GM20431 (cell line): ENCODE measurements at regions not wholly inside any gene's neighbourhood (a gene's known extent, or its start where the extent isn't known, plus 50 kb on each side); places are given as distances from the start of the nearest gene placed in this dataset.

Experiments used
- in situ Hi-C: fragments of 300-500 bp; cut with MseI, MboI; formaldehyde crosslinking; loops from one replicate; pipeline ENCODE4 v1.15.0; 2020; ENCODE audit warnings: low sequenced_read_pairs; ENCODE audit not compliant: unreplicated experiment

DNA sequence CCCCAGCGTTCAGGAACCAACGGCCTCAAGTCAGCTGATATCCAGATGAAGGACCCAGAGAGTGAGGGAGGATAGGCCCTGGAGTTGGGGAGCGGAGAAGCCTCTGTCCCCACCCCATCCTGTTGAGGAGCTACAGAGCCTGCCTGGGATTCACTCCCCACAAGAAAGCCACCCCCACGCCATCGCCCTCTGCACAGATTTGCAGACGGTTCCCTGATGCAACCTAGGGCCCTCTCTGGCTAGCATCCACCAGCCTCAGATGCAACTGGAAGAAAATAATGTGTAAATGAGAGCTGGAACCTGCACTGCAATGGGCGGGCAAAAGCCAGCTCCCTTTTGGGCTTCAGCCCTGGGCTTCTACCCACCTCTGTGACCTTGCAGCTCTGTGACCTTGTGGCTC, 185.6 kb downstream of the BCOR start:
- in situ Hi-C loops, result no loop called here

DNA sequence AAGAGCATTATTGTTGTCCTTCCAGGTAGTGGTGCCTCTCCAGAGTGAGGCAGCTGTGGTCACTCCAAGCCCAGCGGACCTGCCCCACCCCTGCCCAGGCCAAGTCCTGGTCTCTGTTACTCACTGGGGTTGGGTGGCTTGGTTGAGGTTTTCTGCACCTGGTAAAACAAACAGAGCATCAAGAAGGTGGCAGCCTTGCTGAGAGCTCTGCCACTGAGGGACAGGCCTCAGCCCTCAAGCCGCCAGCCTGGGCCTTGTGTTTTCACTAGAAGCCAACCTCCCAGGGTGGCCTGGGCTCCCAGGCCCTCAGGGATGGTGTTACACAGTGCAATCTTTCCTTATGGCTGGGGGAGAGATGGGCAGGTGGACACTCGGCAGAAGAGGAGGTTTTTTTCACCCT, 182.7 kb downstream of the BCOR start:
- in situ Hi-C loops, result no loop called here

DNA sequence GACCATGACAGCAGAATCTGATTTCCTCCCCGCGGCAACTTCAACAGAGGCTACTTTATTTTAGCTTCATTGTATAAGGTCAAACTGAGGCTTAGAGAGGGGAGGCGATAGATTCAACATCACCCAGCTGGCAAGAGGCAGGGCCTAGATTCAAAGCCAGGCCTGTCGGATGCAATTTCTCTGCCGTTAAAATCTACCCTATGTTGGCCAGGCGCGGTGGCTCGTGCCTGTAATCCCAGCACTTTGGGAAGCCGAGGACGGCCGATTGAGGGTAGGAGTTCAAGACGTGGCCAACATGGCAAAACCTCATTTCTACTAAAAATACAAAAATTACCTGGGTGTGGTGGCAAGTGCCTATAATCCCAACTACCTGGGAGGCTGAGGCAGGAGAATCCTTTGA, 182.2 kb downstream of the BCOR start:
- in situ Hi-C loops, result no loop called here

DNA sequence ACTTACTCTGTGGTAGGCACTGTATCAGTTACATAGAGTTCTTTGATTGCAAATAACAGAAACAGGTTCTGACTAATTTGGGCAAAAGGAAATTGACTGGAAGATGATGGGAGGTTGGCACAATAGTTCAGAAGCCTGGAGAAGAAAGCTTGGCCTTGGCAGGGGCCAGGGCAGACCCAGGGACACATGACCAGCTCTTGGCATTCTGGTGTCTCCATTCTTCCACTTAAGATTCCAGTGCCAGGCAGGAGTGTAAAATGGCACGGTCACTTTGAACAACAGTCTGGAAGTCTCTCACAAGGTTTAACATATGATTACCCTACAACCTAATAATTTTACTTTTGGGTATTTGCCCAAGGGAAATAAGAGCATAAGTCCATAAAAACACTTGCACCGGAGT, 175.9 kb downstream of the BCOR start:
- in situ Hi-C loops, result no loop called here

DNA sequence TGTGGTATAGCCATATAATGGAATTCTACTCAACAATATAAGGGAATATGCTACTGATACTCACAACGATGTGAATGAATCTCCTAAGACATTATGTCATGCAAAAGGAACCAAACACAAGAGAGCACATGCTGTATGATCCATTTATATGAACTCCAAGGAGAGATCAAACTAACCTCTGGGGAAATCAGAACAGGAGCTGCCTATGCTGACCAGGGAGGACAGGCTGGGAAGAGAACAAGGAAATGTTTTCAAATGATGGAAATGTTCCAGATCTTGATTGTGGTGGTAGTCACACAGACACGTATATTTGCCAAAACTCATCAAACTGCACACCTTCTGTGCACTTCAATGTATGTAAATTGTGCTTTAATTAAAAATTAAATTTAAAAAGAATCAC, 175.3 kb downstream of the BCOR start:
- in situ Hi-C loops, result no loop called here

DNA sequence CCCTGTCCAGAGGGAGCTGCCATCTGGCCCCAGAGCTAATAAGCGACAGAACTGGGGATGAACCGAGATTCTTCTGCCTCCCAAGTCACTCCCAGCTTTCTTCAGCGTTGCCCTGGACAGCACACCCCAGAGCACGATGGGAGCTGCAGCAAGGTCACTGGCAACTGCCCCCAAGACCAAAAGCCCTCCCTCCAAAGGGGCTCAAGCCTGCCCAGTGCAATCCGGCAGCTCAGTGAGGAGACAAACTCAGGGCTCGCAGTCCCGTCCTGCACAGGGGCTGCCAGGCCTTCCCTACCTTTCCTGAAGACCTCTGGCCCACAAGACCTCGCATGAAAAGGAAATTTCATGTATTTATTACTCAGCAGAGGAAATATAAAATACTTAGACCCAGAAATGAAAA, 174.8 kb downstream of the BCOR start:
- in situ Hi-C loops, result no loop called here

DNA sequence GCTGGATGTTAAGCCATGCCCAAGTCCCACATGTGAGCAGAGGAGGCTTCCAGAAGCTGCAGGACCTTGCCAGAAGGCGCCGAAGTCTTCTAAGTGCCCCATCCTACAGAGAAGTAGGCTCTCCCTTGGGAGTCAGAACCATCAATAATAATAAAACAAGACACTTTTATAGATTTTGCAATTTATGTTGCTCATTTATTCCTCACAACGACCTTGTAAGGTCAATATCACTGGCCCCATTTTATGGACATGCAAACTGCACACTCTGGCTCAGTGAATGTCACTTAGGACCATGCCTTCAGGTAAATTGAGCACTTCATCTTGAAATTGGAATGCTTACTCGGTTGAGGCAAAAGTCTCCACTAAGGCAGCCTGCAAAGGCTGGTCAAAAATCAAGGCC, 170.4 kb downstream of the BCOR start:
- in situ Hi-C loops, result no loop called here

DNA sequence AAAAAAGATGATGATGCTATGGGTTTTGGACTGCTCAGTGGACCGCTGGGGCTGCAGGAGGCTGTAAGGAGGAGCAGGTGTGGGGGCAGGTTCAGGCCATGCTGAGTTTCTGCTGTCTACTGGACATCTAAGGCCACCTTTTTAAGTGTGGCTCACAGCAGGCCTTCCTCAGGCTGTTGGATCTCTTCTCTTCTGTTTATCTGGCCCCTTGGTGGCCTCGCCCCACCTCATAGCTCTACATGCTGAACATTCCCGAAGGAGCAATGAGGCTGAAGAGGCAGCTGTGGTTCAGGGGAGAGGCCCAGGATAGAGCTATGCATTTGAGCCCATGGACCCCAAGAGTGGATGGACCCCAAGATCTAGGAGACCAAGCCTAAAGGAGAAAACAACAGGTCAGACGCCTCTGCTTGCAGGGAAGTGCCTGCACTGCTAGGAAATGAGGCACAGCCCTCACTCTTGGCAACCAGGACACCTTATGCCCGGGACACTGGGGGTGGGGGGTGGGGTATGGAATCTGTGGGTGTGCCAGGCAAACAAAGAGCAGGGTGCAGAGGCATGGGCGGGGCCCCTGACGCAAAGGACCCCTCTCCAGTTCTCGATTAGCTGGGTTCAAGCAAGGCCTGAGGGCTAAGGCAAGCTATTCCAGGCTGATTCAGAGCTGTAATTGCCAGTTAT, 168.9 kb downstream of the BCOR start:
- in situ Hi-C loops, result no loop called here

DNA sequence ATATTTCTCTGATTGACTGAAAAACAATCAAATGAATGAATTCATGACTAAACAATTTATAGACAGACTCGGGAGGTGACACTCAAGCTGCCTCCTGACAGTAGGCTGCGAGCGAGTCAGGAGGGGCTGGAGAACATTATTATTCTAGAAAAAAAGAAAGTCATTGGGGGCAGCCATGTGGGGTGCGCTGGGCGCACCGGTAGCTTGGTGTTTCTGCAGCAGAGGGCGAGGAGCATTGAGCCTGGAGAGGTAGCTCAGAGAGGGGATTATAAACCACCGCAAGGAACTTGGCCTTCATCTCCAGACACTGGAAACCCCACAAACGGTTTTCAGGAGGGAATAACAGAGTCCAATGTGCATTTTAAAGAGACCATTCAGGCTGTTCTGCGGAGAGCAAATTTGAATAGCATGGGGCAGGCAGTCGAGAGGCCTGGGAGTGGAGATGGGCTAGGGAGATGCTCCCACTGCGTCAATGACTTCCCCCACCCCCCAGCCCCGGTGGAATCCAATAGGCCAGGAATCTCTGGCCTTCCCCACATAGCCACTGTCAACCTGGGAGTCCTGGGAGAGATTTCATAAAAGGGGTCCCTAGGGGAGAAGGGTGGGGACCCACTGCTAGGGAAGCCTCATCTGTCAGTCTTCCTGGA, 168.3 kb downstream of the BCOR start:
- in situ Hi-C loops, result no loop called here

DNA sequence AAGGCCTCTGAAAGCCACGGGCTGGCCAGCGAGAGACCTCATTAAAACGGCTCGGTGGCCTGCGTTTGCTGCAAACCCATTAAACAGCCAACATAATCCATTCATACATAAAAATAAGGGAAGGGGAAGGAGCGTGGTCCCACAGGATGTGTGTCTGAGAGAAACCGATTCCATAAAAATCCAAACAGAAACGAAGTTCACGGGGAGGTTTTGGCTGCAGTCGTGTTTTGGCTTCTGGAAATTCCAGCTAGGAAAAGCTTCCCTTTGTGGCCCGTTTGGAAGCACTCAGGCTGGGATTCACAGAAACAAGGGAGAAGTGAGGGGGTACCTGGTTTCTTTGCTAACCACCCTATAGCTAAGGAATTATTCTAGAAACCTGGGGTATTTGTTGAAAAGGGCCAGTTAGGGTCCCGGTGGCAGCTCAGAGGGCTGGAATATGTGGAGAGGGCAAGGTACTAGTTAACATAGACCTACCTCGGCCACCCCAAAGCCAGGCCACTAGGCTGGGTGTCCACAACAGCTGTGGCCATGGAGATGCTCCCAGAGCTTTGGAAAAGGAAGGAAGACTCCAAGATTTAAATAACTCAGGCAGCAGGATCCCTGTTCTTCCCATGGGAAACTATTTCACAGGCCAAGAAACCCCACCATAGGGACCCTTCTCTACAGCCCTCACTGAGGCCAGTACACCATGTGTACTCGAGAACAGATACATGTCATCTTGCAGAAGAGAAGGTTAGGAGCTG, 166.8 kb downstream of the BCOR start:
- in situ Hi-C loops, result no loop called here

DNA sequence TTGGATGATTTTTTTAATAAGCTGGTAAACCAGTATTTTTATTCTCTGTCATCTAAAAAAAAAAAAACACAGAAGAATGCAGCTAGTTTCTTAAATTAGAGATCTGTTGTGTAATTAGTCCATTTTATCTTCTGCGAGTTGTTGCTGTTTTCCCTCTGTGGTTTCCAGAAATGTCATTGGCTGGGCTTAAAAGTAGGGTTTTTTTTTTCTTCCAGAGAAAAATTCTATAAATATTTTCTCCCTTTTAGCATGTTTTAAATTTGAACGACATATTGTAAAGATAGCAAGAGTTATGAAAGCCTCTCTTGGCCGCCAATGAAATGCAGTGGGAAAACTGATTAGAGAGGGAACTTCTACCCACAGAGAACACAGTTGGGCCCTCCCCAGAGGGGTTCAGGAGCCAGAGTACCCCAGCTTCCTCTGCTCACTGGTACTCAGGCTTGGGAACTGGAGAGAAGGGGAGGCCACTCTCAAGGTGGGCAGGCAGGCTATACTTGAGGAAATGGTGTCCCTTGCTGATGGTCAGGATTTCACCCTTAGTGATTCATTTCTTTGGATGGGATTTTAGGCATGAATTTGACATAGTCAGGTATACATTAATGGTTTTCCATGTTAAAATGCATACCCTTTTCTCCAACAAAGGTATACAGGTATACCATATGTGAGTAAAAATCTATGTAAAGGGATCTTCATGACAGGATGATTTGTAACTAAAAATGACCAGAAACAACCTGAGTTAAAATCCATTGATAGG, 166.1 kb downstream of the BCOR start:
- in situ Hi-C loops, result no loop called here

DNA sequence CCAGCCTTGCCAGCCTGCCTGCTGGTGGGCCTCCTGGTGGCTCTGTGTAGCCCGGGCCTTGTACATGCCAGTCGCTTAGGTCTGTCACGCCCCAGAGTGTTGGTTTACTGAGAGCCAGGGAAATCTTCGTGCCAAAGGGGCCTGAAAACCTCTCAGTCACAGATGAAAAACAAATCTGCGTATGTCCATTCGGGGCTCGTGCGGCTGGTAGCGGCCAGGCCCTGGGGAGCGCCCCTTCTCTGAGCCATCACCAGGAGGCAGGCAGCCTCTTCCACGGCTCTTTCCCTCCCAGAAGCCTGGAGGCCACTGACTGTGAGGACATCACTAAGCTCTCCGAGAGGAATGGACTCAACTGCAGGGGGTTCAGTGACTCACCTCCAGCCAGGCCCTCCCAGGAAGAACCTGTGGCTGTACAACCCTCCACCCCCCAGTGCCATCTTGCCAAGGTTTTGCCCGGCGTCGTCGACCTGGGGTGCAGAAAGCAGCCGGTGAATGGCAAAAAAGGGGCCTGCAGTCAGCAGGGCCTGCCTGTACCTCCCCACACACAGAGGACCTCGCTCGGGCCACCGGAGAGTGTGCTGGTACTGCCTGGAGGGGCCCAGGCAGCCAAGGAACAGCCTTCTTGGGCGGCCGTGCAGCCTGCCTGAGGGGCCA, 162.2 kb downstream of the BCOR start:
- in situ Hi-C loops, result no loop called here

DNA sequence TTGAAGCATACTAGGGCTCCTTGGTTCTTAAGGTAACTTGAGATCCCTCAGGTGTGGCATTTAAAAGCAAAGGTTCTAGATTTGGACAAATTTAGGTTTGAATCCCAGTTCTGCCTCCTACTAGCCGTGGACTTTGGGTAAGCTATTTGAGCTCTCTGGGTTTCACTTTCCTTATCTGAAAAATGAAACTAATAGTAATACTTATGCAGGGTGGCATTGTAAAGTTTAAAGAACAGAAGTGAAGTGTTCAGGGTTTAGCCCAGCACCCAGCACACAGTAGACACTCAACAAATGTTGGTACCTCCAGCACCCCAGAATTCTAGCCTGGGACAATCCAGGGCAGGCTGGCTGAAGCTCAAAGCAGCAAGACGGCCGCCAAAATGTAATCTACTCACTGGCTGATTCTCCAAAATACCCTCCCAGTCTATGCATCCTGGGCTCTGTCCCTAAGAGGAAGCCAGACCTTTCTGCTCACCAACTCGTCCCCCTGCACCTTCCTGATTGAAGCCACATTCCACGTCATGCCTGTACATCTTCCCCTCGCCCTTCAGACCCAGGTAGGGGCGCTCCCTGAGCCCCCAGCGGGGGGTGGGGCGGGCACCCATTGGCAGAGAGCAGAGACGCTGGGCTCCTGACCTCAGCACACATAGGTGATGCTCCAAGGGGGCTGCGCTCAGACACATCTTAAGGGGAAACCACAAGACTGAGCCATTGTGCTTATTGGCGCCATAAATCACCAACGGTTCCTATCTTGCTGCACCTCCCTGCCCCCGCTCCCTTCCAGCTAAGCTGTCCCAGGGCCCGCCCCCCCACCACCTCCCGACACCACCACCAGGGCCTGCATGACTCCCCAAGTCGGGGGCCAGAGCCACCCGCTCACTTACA, 160.6 kb downstream of the BCOR start:
- in situ Hi-C loops, result no loop called here

DNA sequence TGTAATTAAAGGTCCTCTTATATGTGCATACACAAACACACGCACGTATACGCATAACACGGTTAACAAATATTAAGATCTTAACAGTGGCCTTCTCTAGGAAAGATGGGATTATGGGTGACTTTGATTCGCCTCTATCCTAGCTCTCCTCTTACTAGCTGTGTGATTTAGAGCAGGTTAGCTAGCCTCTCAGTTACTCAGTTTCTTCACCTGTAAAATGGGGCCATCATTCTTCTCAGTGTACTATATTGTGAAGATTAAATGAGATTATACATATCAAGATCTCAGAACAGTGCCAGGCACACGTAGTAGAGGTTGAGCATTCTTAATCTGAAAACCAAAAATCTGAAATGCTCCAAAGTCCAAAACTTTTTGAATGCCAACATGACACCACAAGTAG, 159.3 kb downstream of the BCOR start:
- in situ Hi-C loops, result no loop called here

DNA sequence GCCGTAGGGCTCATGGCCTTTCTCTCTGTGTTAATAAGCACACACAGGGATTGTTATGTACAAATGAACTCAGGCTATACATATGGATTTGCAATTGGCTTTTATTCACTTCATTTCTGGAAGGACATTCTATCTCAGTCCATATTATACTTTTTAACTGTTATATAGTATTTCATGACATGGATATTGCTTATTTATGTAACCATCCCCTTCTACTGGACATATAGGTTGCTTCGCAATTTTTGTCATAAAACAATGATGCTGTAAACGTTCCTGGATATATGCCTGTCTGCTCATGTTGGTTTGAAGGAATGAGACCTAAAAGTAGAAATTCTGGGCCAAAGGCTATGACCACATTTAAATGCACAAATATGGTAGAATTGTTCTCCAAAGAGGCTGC, 158.1 kb downstream of the BCOR start:
- in situ Hi-C loops, result no loop called here

DNA sequence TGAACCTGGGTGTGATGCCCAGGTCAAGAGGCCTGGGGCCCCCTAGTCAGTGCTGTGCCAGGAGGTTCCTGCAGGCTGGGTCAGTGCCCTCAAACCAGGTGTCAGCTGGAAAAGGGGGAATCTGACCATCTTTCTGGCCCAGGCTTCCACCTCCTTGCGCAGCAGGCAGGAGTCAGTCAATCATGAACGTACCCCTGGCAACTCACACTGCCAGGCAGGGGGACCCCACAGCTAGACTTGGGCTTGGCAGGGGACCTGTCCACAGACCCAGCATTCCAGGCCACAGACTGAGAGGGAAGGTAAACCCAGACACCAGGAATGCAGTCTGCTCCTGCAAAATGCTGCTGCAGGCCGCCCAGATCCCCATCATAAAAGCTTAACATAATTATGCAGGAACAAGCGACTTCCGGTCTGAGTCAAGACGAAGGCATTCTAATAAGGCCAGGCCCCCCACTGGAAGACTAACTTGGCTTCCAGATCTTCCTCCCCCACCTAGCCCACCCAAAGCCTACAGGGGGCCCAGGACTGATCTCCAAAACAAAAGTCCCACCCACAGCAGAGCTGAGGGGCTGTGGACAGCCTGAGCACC, 156.3 kb downstream of the BCOR start:
- in situ Hi-C loops, result no loop called here

DNA sequence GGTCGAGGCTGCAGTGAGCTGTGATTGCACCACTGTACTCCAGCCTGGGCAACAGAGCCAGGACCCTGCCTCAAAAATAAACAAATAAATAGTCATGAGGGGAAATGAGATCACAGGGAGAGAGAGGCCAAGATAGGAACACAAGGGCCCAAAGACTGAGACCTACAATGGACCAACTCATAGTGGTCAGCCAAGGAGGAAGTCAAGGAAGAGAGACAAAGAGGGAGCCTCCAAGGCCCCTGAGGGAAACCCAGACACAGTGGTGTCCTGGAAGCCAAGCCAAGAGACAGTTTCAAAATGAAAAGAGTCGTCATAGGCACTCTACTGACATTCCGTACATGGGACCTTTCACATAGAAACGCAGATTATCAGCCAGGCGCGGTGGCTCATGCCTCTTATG, 153.3 kb downstream of the BCOR start:
- in situ Hi-C loops, result no loop called here

DNA sequence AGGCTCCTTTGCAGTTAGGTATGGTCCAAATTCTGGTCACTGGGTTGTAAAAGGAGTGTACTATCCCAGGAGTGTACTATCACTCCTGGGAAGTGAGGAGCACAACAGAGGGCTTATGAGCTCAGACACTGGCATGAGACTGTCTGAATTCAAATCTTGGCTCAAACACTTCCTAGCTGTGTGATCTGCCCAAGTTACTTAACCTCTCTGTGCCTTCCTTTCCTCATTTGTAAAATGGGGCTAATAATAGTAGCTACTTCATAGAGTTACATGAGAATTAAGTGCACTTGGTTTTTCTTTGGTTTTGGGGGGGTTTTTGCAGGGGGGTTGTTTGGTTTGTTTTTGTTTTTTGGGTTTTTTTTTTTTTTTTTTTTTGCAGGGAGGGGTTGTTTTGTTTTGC, 152.0 kb downstream of the BCOR start:
- in situ Hi-C loops, result no loop called here

DNA sequence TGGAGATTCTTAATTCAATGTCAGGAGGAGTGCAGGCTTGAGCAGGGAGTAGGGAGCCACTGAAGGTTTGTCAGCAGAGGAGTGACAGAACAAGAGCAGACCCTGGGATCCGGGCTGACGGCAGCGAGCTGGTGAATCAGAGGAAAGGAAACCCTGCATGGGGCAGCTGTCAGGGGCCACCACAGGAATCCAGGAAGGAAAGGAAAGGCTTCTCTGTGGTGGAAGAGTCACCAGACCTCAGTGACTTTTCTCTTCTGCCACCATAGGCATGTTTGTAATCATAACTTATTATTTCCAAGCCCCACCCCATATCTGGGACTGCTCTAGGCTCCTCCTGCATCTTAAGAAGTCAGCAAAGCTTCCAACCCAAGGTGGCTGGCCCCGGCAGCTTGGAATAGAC, 150.9 kb downstream of the BCOR start:
- in situ Hi-C loops, result no loop called here
